Gastroesophageal sphincter (tissue), 4 donors: ENCODE measurements at regions not wholly inside any gene's neighbourhood (a gene's known extent, or its start where the extent isn't known, plus 50 kb on each side); places are given as distances from the start of the nearest gene placed in this dataset.

ENCODE experiments used
- ATAC-seq: fragments of 150-250 bp; one replicate; pipeline ENCODE4 v1.9.1; 2016; ENCODE audit warnings: mild to moderate bottlenecking, moderate library complexity
- H3K27ac ChIP-seq, 4 donors: fragments of 200-600 bp; sonication (generic) in 3 of 4; 1 replicate in 3 of 4; 2 replicates in 1 of 4; pipeline ENCODE4 v1.5.1; 2016 to 2019
- H3K27me3 ChIP-seq: fragments of 200-600 bp; sonication (generic); one replicate; pipeline ENCODE4 v1.5.1; 2019
- H3K36me3 ChIP-seq, 2 donors: fragments of 200-600 bp; sonication (generic); one replicate each; pipeline ENCODE4 v1.5.1; 2019; ENCODE audit warnings: control low read depth in 1 of 2
- H3K4me1 ChIP-seq, 3 donors: fragments of 200-600 bp; sonication (generic); 1 replicate in 2 of 3; 2 replicates in 1 of 3; pipeline ENCODE4 v1.5.1; 2016 to 2019; ENCODE audit warnings: control low read depth in 2 of 3
- H3K4me3 ChIP-seq, 2 donors: fragments of 200-600 bp; sonication (generic); one replicate each; pipeline ENCODE4 v1.5.1; 2019; ENCODE audit warnings: mild to moderate bottlenecking in 1 of 2, moderate library complexity in 1 of 2
- H3K9me3 ChIP-seq, 3 donors: fragments of 200-600 bp; sonication (generic); one replicate each; pipeline ENCODE4 v1.5.1; 2017 to 2019; ENCODE audit warnings: control low read depth in 2 of 3
- EP300 ChIP-seq: sonication (generic); formaldehyde crosslinking; IDR thresholded peaks from one replicate; pipeline ENCODE4 v1.6.1; 2017; ENCODE audit warnings: antibody characterized with exemption, mild to moderate bottlenecking
- POLR2A ChIP-seq, 2 donors: fragments of 450-650 bp; IDR thresholded peaks; one replicate each; pipeline ENCODE4 v1.6.1; 2017; ENCODE audit warnings: antibody characterized with exemption in 2 of 2, mild to moderate bottlenecking in 2 of 2, moderate library complexity in 1 of 2
- POLR2AphosphoS5 ChIP-seq: sonication (generic); formaldehyde crosslinking; IDR thresholded peaks from one replicate; pipeline ENCODE4 v1.6.1; 2017; ENCODE audit warnings: antibody characterized with exemption
- WGBS, 2 donors: methylation state at CpG; one replicate each; pipeline ENCODE4 v1.1.5; 2018; ENCODE audit warnings: low coverage in 1 of 2; 5-methylcytosine and 5-hydroxymethylcytosine counted together
- TF ChIP-seq, protein P1 (sequence below), 4 experiments: fragments of 200-600 bp in 2 of 4; fragments of 450-650 bp in 2 of 4; sonication (generic) in 1 of 4; IDR thresholded peaks; one replicate each; pipeline ENCODE4 v1.5.1; 2017 to 2019; ENCODE audit warnings: antibody characterized with exemption in 4 of 4, mild to moderate bottlenecking in 2 of 4, moderate library complexity in 2 of 4

DNA sequence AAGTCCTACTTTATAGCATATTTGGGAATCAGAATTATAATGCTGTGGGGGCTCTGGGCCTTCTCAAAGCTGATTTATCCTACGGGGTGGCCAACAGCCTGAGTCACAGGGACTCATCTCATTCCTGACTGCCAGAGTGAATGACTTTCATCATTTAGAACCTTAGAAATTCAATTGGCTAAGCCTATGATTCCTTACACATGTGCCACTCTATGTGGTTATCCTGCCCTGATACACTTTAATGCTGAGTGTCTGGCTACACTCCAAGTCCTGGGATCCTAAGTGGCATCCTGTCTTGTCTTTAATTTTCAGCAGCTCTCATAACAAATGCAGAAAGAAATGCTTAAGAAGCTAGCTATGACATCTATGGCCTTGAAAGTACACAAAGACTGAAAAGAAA is 75.2 kb upstream of the FREM1 start:
- Histone ChIP-seq H3K4me3 (no peak overlapping the region), H3K36me3 (no peaks in the 10 kb centered on the region), H3K27ac (no peak overlapping the region), H3K9me3 (no peaks in the 10 kb centered on the region), H3K27me3 (no peaks in the 10 kb centered on the region), H3K4me1 (no peaks in the 10 kb centered on the region)
- ATAC-seq: no peak
- TF ChIP-seq, protein P1, sequence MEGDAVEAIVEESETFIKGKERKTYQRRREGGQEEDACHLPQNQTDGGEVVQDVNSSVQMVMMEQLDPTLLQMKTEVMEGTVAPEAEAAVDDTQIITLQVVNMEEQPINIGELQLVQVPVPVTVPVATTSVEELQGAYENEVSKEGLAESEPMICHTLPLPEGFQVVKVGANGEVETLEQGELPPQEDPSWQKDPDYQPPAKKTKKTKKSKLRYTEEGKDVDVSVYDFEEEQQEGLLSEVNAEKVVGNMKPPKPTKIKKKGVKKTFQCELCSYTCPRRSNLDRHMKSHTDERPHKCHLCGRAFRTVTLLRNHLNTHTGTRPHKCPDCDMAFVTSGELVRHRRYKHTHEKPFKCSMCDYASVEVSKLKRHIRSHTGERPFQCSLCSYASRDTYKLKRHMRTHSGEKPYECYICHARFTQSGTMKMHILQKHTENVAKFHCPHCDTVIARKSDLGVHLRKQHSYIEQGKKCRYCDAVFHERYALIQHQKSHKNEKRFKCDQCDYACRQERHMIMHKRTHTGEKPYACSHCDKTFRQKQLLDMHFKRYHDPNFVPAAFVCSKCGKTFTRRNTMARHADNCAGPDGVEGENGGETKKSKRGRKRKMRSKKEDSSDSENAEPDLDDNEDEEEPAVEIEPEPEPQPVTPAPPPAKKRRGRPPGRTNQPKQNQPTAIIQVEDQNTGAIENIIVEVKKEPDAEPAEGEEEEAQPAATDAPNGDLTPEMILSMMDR (IDR thresholded peaks at IDR 0.05): no peak
- TF ChIP-seq EP300 (no peak), POLR2A (IDR thresholded peaks at IDR 0.05) (no peak), POLR2AphosphoS5 (no peak)
- WGBS, 2 donors: no CpG with 5 or more reads among the region's 1 CpG

DNA sequence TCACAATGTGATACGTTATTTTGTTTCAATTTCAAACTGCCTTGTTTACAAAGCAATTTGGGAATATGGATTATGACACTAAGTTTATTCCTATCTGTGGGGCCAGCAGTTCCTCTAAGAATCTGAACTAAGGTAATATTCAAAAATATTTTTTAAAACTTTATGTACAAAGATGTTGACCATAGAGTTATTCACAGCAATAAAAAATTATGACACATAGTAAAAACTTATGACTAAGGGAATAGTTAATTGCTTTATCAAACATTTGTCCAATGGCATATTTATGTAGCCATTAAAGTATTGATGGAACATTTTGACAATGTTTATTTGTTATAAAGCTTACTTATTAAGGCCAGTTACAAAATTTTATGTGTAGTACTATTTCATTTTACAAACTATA is 73.4 kb upstream of the FREM1 start:
- 85 to 100% methylated on average over 1 of the region's 1 CpG for WGBS, 2 donors
- Histone ChIP-seq H3K27ac (no peak overlapping the region), H3K27me3 (no peaks in the 10 kb centered on the region), H3K9me3 (no peaks in the 10 kb centered on the region), H3K4me3 (no peak overlapping the region), H3K4me1 (no peaks in the 10 kb centered on the region), H3K36me3 (no peaks in the 10 kb centered on the region)
- ATAC-seq: no peak
- TF ChIP-seq POLR2A (IDR thresholded peaks at IDR 0.05): no peak
- TF ChIP-seq, protein P1 (IDR thresholded peaks at IDR 0.05): no peak
- no peak for TF ChIP-seq EP300

GRCh38 chr9:14981291-14981950 is 71.2 kb upstream of the FREM1 start:
- ATAC-seq: no peak
- H3K27me3 ChIP-seq: no peaks in the 10 kb centered on the region
- H3K27ac ChIP-seq: no peak overlapping the region
- no peak for TF ChIP-seq EP300
- TF ChIP-seq, protein P1 (IDR thresholded peaks at IDR 0.05): no peak
- H3K4me3 ChIP-seq: no peak overlapping the region
- no peaks in the 10 kb centered on the region for H3K36me3 ChIP-seq
- no peaks in the 10 kb centered on the region for H3K9me3 ChIP-seq
- 49 to 62% methylated on average over 3 of the region's 3 CpGs for WGBS, 2 donors
- no peaks in the 10 kb centered on the region for H3K4me1 ChIP-seq

DNA sequence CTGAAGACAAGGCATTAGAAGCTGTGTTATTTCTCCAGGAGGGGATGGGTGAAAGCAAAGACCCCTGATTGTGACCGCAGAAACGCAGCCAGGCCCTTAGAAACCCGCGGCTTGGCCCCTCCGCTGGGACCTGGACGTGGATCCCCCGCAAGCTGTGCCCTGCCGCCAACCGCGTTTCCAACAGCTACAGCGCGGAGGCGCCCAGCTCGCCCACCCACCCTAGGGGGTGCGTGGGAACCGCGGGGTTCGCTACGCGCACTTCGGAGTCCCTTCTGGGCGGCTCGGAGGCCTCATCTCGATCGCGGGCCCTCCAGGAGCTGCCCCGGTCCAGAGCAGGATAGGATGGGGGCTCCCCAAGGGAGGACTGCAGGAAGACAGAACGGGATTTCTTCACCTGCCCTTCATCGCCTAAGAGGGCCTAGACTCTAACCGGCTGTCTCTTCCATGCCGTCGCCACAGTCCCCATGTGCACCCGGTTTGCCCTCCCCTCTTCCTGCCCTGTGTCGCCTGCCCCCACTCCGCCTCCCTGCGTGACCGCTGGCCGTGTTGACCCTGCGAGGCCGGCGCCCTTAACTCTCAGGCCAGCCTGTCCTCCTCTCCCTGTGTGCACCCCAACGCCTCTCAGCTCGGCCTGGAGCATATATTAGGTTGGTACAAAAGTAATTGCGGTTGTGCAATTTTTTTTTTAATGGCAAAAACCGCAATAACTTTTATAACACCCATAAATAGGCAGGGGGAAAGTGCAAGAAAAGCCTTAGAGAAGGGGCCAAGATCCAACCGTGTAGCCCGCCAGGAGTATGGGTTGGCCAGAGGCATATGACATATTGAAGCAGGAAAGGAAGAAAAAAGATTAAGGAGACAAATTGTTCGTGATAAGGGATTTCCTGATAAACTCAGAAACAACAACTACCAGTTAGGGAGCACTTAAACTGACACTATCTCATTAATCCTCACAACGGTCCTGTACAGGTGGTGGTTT is 68.1 kb upstream of the FREM1 start:
- Histone ChIP-seq H3K4me3 (no peak overlapping the region), H3K27ac (no peak overlapping the region), H3K9me3 (no peaks in the 10 kb centered on the region), H3K27me3 (no peaks in the 10 kb centered on the region), H3K36me3 (no peaks in the 10 kb centered on the region), H3K4me1 (no peaks in the 10 kb centered on the region)
- no peak for TF ChIP-seq POLR2AphosphoS5
- TF ChIP-seq POLR2A (IDR thresholded peaks at IDR 0.05): no peak
- no peak for TF ChIP-seq EP300
- TF ChIP-seq, protein P1 (IDR thresholded peaks at IDR 0.05): no peak
- no peak for ATAC-seq
- 74 to 85% methylated on average over 7 to 22 of the region's 49 CpGs for WGBS, 2 donors
